ENCODE measurements at regions not wholly inside any gene's neighbourhood (a gene's known extent, or its start where the extent isn't known, plus 50 kb on each side); places are given as distances from the start of the nearest gene placed in this dataset.
A peak's percentile ranks its signal among the peaks of the same experiment; 100 is the strongest.

- POLR2A ChIA-PET, result no interaction called here
- Histone ChIP-seq H3K4me3 (ENCODE audit: low read depth, low read length) (no peak overlapping the region), H3K36me3 (ENCODE audit: control insufficient read depth, insufficient read depth, low read length) (no peaks in the 10 kb centered on the region), H3K27me3 (ENCODE audit: control insufficient read depth, insufficient read depth, low read length) (no peaks in the 10 kb centered on the region)
- CTCF ChIA-PET, result interaction anchor here (1.3 to 1.4 kb wide), 2 partner anchors 18 to 24 kb away, joined by 3 to 5 read pairs; no protein-coding TSS in a partner anchor
- TF ChIP-seq, protein P1, sequence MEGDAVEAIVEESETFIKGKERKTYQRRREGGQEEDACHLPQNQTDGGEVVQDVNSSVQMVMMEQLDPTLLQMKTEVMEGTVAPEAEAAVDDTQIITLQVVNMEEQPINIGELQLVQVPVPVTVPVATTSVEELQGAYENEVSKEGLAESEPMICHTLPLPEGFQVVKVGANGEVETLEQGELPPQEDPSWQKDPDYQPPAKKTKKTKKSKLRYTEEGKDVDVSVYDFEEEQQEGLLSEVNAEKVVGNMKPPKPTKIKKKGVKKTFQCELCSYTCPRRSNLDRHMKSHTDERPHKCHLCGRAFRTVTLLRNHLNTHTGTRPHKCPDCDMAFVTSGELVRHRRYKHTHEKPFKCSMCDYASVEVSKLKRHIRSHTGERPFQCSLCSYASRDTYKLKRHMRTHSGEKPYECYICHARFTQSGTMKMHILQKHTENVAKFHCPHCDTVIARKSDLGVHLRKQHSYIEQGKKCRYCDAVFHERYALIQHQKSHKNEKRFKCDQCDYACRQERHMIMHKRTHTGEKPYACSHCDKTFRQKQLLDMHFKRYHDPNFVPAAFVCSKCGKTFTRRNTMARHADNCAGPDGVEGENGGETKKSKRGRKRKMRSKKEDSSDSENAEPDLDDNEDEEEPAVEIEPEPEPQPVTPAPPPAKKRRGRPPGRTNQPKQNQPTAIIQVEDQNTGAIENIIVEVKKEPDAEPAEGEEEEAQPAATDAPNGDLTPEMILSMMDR (IDR thresholded peaks at IDR 0.05; ENCODE audit: insufficient read depth, low read depth, low read length), result no peak
- no peak for DNase-seq (ENCODE audit: low read depth)
Observed at GRCh38 chr16:85320677-85321385, 208.6 kb upstream of the CIBAR2 start.

- ChIA-PET POLR2A (interaction anchor here (0.5 kb wide), 1 partner anchor 67 kb away, joined by 3 read pairs; no protein-coding TSS in a partner anchor), CTCF (interaction anchor here (0.8 to 1.7 kb wide), 5 partner anchors 9 to 294 kb away, joined by 3 to 4 read pairs (median 4); no protein-coding TSS in a partner anchor)
- Histone ChIP-seq H3K36me3 (ENCODE audit: control insufficient read depth, insufficient read depth, low read length) (no peaks in the 10 kb centered on the region), H3K4me3 (ENCODE audit: low read depth, low read length) (no peak overlapping the region), H3K27me3 (ENCODE audit: control insufficient read depth, insufficient read depth, low read length) (no peaks in the 10 kb centered on the region)
- TF ChIP-seq, protein P1 (IDR thresholded peaks at IDR 0.05; ENCODE audit: insufficient read depth, low read depth, low read length), result no peak
- peak; percentile 82 for DNase-seq (ENCODE audit: low read depth)
Observed at GRCh38 chr16:85321509-85322271, 209.4 kb upstream of the CIBAR2 start.

GRCh38 chr16:85323230-85323960 is 211.1 kb upstream of the CIBAR2 start:
- no peak overlapping the region for H3K4me3 ChIP-seq (ENCODE audit: low read depth, low read length)
- DNase-seq (ENCODE audit: low read depth), result no peak
- TF ChIP-seq, protein P1 (IDR thresholded peaks at IDR 0.05; ENCODE audit: insufficient read depth, low read depth, low read length), result no peak

DNA sequence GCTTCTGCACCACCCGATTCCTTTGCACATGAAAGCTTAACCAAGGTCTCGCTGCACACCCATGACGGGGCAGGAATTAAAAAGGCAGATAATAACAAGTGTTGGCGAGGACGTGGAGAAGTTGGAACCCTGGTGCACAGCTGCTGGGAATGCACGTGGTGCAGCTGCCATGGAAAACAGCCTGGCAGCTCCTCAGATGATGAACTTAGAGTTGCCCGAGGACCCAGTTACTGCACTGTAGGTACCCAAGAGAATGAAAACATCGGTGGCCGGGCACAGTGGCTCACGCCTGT is 211.6 kb upstream of the CIBAR2 start:
- ChIA-PET POLR2A (no interaction called here), CTCF (interaction anchor here (0.8 to 1.5 kb wide), 3 partner anchors 19 to 395 kb away, joined by 3 read pairs; no protein-coding TSS in a partner anchor)
- TF ChIP-seq, protein P1 (IDR thresholded peaks at IDR 0.05; ENCODE audit: insufficient read depth, low read depth, low read length), result no peak
- H3K27me3 ChIP-seq (ENCODE audit: control insufficient read depth, insufficient read depth, low read length), result no peaks in the 10 kb centered on the region
- H3K36me3 ChIP-seq (ENCODE audit: control insufficient read depth, insufficient read depth, low read length), result no peaks in the 10 kb centered on the region
- no peak for DNase-seq (ENCODE audit: low read depth)
- H3K4me3 ChIP-seq (ENCODE audit: low read depth, low read length), result no peak overlapping the region

More at GRCh38 chr16:85323230-85323960, 211.1 kb upstream of the CIBAR2 start:
- H3K27me3 ChIP-seq (ENCODE audit: control insufficient read depth, insufficient read depth, low read length), result no peaks in the 10 kb centered on the region
- CTCF ChIA-PET, result interaction anchor here (0.8 to 1.5 kb wide), 3 partner anchors 19 to 396 kb away, joined by 3 read pairs; no protein-coding TSS in a partner anchor
- POLR2A ChIA-PET, result interaction anchor here (0.7 kb wide), 1 partner anchor 289 kb away, joined by 3 read pairs; no protein-coding TSS in a partner anchor
- H3K36me3 ChIP-seq (ENCODE audit: control insufficient read depth, insufficient read depth, low read length), result no peaks in the 10 kb centered on the region

Measured in BJ (cell line).